ENCODE measurements at regions not wholly inside any gene's neighbourhood (a gene's known extent, or its start where the extent isn't known, plus 50 kb on each side); places are given as distances from the start of the nearest gene placed in this dataset.

DNA sequence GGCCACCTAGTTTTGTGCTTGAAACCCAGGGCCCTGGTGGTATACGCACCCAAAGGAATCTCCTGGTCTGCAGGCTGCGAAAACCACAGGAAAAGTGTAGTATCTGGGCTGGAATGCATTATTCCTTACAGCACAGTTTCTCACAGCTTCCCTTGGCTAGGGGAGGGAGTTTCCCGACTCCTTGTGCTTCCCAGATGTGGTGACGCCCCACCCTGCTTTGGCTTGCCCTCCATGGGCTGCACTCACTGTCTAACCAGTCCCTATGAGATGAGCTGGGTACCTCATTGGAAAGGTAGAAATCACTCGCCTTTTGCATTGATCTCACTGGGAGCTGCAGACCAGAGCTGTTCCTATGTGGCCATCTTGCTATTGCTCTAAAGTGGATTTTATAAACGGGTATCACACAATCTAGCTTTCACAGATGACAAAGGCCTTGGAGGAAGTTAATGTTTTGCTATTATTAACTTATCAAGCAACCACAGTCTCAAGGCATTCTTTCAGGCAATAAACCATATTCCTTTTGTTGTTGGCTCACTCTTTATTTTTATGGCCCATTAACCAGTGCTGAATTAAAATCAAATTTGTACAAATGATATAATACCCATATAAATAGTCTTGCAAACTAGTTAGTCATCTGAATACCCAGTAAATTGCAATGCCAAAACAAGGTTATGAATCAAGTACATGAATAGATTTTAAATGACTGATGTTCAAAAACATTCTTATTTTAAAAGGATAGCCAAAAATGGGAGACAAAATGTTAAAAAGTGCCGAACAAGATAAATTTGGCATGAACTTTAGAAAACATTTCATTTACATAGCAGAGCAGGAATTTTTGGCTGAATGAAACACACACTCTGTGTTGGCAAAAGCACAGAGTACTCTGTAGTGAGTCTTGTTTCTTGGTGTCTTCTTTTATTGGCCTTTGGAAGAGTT, 475.4 kb upstream of the ARGLU1 start:
- Mint-ChIP-seq H3K27ac (no peak overlapping the region), H3K36me3 (ENCODE audit: low read depth) (no peaks in the 10 kb centered on the region), H3K4me3 (no peak overlapping the region), H3K9me3 (peaks cover 4% of the 10 kb centered on the region), H3K27me3 (no peaks in the 10 kb centered on the region), H3K4me1 (ENCODE audit: low read depth) (no peaks in the 10 kb centered on the region)
- no peak for DNase-seq

- H3K27me3 Mint-ChIP-seq, result no peaks in the 10 kb centered on the region
- H3K9me3 Mint-ChIP-seq, result no peaks in the 10 kb centered on the region
- H3K4me1 Mint-ChIP-seq (ENCODE audit: low read depth), result no peaks in the 10 kb centered on the region
- H3K36me3 Mint-ChIP-seq (ENCODE audit: low read depth), result no peaks in the 10 kb centered on the region
- no peak overlapping the region for H3K4me3 Mint-ChIP-seq
- no peak for DNase-seq
- H3K27ac Mint-ChIP-seq, result no peak overlapping the region
These were observed 467.8 kb upstream of the ARGLU1 start for GRCh38 chr13:107035778-107036177.

GRCh38 chr13:107035186-107035585, 467.2 kb upstream of the ARGLU1 start:
- no peak for DNase-seq
- Mint-ChIP-seq H3K4me1 (ENCODE audit: low read depth) (no peaks in the 10 kb centered on the region), H3K9me3 (no peaks in the 10 kb centered on the region), H3K27me3 (no peaks in the 10 kb centered on the region), H3K36me3 (ENCODE audit: low read depth) (no peaks in the 10 kb centered on the region), H3K27ac (no peak overlapping the region), H3K4me3 (no peak overlapping the region)

DNA sequence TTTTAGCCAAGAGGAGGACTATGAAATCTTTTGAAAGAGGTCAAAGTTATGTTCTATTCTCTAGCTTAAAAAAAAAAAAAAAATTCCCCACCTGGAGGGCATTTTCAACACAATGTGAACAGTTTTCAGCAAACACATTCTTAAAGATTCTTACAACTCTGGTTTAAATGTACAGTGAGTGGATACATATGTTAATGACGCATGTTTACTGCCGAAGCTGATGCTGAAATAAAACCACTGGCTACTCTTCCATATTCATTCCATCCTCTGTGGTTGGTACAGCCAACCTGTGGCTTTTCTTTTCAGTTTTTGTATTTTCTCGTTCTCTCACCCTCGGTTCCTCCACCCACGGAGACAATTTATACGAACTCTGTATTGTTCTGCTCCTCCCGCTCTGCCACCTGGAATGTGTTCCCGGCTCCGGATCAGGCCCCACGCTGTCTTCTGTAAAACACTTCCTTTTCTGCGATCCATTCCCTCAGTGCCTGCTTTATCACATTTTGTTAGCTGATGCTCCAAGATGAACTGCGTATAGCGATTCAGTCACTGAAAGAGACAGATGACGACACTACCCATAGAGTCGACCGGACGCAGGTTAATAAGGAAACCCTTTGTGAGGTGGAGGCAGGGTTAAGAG, 466.4 kb upstream of the ARGLU1 start:
- no peaks in the 10 kb centered on the region for H3K4me1 Mint-ChIP-seq (ENCODE audit: low read depth)
- no peak for DNase-seq
- H3K36me3 Mint-ChIP-seq (ENCODE audit: low read depth), result no peaks in the 10 kb centered on the region
- H3K27me3 Mint-ChIP-seq, result no peaks in the 10 kb centered on the region
- H3K27ac Mint-ChIP-seq, result no peak overlapping the region
- H3K9me3 Mint-ChIP-seq, result no peaks in the 10 kb centered on the region
- no peak overlapping the region for H3K4me3 Mint-ChIP-seq

- no peak for DNase-seq
- Mint-ChIP-seq H3K27ac (no peak overlapping the region), H3K36me3 (ENCODE audit: low read depth) (no peaks in the 10 kb centered on the region), H3K27me3 (no peaks in the 10 kb centered on the region), H3K9me3 (no peaks in the 10 kb centered on the region), H3K4me3 (no peak overlapping the region), H3K4me1 (ENCODE audit: low read depth) (no peaks in the 10 kb centered on the region)
These were observed 463.8 kb upstream of the ARGLU1 start for GRCh38 chr13:107031716-107032115.

DNA sequence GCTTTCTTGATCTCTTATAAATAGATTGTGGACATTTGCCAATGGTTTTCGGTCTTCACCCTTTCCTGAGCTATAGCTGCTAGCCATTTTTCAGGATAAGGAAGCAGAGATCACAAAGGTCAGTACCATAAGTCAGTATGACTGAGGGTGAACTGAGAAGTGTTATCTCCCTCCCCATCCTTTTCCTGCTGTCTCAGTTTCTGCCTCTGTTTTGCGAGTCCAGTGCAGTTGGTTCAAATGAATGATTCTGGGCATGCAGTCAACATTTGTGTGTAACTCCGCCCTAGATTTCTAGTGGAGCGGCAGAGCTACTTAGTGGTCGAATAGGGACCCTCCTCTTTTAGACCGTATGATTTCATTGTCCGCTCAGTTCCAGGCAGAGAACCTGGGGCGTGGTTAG, 460.8 kb upstream of the ARGLU1 start:
- H3K27me3 Mint-ChIP-seq, result no peaks in the 10 kb centered on the region
- H3K27ac Mint-ChIP-seq, result no peak overlapping the region
- DNase-seq, result no peak
- H3K4me1 Mint-ChIP-seq (ENCODE audit: low read depth), result no peaks in the 10 kb centered on the region
- no peaks in the 10 kb centered on the region for H3K9me3 Mint-ChIP-seq
- H3K4me3 Mint-ChIP-seq, result no peak overlapping the region
- no peaks in the 10 kb centered on the region for H3K36me3 Mint-ChIP-seq (ENCODE audit: low read depth)

GRCh38 chr13:107025991-107026390, 458.1 kb upstream of the ARGLU1 start:
- Mint-ChIP-seq H3K9me3 (no peaks in the 10 kb centered on the region), H3K4me1 (ENCODE audit: low read depth) (no peaks in the 10 kb centered on the region), H3K27ac (no peak overlapping the region), H3K27me3 (no peaks in the 10 kb centered on the region), H3K36me3 (ENCODE audit: low read depth) (no peaks in the 10 kb centered on the region), H3K4me3 (no peak overlapping the region)
- DNase-seq, result no peak

- Mint-ChIP-seq H3K4me3 (no peak overlapping the region), H3K27ac (no peak overlapping the region), H3K27me3 (no peaks in the 10 kb centered on the region), H3K9me3 (no peaks in the 10 kb centered on the region), H3K36me3 (ENCODE audit: low read depth) (no peaks in the 10 kb centered on the region), H3K4me1 (ENCODE audit: low read depth) (no peaks in the 10 kb centered on the region)
- DNase-seq, result no peak
These were observed 455.4 kb upstream of the ARGLU1 start for GRCh38 chr13:107023335-107023734.

- no peaks in the 10 kb centered on the region for H3K9me3 Mint-ChIP-seq
- no peaks in the 10 kb centered on the region for H3K4me1 Mint-ChIP-seq (ENCODE audit: low read depth)
- no peak overlapping the region for H3K27ac Mint-ChIP-seq
- no peaks in the 10 kb centered on the region for H3K27me3 Mint-ChIP-seq
- no peaks in the 10 kb centered on the region for H3K36me3 Mint-ChIP-seq (ENCODE audit: low read depth)
- H3K4me3 Mint-ChIP-seq, result no peak overlapping the region
- DNase-seq, result no peak
These were observed 452.5 kb upstream of the ARGLU1 start for GRCh38 chr13:107020393-107020792.

GRCh38 chr13:107018285-107018684, 450.3 kb upstream of the ARGLU1 start:
- Mint-ChIP-seq H3K27me3 (no peaks in the 10 kb centered on the region), H3K4me3 (no peak overlapping the region), H3K4me1 (ENCODE audit: low read depth) (no peaks in the 10 kb centered on the region), H3K27ac (no peak overlapping the region), H3K36me3 (ENCODE audit: low read depth) (no peaks in the 10 kb centered on the region), H3K9me3 (no peaks in the 10 kb centered on the region)
- no peak for DNase-seq

DNA sequence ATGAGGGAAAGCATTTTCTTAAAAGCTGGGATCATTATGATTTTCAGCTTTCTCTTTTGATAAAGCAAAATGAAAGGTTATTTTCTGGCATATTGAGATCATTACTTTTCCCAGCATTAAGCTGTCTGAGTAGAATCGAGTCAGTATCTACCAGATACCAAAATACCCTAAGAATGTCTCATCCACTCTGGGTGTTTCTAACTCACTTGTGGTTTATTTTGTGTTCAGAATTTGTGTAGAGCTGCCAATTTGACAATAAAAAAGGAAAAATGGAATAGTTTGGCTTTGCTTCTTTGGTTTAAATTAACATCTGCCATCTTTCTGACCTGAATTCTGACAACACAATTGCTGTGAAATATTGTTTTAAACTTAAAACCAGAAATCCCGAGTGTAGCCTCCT, 438.7 kb upstream of the ARGLU1 start:
- no peaks in the 10 kb centered on the region for H3K4me1 Mint-ChIP-seq (ENCODE audit: low read depth)
- H3K27me3 Mint-ChIP-seq, result no peaks in the 10 kb centered on the region
- no peak overlapping the region for H3K27ac Mint-ChIP-seq
- no peak for DNase-seq
- H3K9me3 Mint-ChIP-seq, result no peaks in the 10 kb centered on the region
- no peak overlapping the region for H3K4me3 Mint-ChIP-seq
- no peaks in the 10 kb centered on the region for H3K36me3 Mint-ChIP-seq (ENCODE audit: low read depth)

DNA sequence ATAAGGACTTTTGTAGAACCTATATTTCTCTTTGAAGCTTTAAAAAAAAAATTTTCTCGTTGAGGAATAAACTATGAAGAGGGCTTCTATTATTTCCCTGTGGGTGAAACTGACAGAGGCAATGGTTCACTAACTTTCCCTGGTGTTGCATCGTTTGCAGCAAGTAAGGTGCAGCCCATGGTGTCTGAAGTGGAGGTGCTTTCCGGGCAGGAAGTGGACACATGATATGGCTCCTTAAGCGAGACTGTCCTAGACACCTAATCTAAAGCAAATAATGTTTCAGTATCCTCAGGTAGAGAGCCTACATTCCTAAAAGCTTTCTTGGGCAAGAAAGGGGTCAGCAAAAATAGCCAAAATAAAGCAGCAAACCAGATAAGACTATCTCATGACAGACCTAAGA, 437.6 kb upstream of the ARGLU1 start:
- DNase-seq, result no peak
- H3K4me1 Mint-ChIP-seq (ENCODE audit: low read depth), result no peaks in the 10 kb centered on the region
- no peaks in the 10 kb centered on the region for H3K27me3 Mint-ChIP-seq
- no peaks in the 10 kb centered on the region for H3K9me3 Mint-ChIP-seq
- no peaks in the 10 kb centered on the region for H3K36me3 Mint-ChIP-seq (ENCODE audit: low read depth)
- no peak overlapping the region for H3K27ac Mint-ChIP-seq
- H3K4me3 Mint-ChIP-seq, result no peak overlapping the region

DNA sequence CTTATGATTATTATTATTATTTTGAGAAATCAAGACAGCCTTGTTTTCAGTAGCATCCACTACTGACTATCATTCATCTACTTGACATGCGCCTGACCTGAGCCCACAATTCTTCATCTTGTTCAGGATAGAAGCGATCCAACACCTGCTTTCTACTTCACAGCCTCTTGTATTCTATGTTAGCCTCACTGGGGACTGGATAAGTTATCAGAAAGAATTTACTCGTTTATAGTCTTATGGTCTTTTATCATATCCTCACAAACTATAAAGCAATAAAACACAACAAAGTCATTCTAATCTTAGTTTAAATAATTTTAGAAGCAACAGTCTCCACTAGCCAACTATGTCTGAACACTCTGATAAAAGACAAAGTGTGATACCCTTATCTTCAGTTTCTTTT, 436.0 kb upstream of the ARGLU1 start:
- Mint-ChIP-seq H3K36me3 (ENCODE audit: low read depth) (no peaks in the 10 kb centered on the region), H3K9me3 (no peaks in the 10 kb centered on the region), H3K4me1 (ENCODE audit: low read depth) (no peaks in the 10 kb centered on the region), H3K4me3 (no peak overlapping the region), H3K27ac (no peak overlapping the region), H3K27me3 (no peaks in the 10 kb centered on the region)
- no peak for DNase-seq

GRCh38 chr13:106998664-106999063, 430.7 kb upstream of the ARGLU1 start:
- H3K36me3 Mint-ChIP-seq (ENCODE audit: low read depth), result no peaks in the 10 kb centered on the region
- no peaks in the 10 kb centered on the region for H3K4me1 Mint-ChIP-seq (ENCODE audit: low read depth)
- no peak overlapping the region for H3K4me3 Mint-ChIP-seq
- peaks cover 2% of the 10 kb centered on the region for H3K9me3 Mint-ChIP-seq
- no peaks in the 10 kb centered on the region for H3K27me3 Mint-ChIP-seq
- DNase-seq, result no peak
- H3K27ac Mint-ChIP-seq, result no peak overlapping the region

DNA sequence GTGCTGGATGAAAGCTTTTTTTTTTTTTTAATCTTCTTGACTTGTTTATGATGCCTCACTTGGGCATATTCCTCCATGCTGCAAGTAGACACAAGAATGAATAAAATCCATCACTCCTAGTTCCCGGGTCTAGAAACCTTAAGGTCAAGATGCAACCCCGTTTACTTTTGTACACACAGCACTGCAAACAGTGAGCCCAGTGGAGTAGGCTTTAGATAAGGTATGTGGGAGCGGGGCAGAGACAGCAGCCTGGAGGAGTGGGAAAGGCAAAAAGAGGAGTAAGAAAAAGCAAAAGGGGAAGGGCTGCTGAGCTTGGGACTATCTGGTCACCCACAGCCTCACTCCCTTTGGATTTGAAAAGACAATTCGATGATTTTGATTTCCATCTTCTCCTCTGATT, 429.8 kb upstream of the ARGLU1 start:
- H3K9me3 Mint-ChIP-seq, result peaks cover 2% of the 10 kb centered on the region
- DNase-seq, result no peak
- no peaks in the 10 kb centered on the region for H3K27me3 Mint-ChIP-seq
- no peaks in the 10 kb centered on the region for H3K36me3 Mint-ChIP-seq (ENCODE audit: low read depth)
- H3K4me1 Mint-ChIP-seq (ENCODE audit: low read depth), result no peaks in the 10 kb centered on the region
- H3K4me3 Mint-ChIP-seq, result no peak overlapping the region
- H3K27ac Mint-ChIP-seq, result no peak overlapping the region

Data from activated T-cell treated with anti-CD3 and anti-CD28 coated beads, Interleukin-2, amount 50 U/mL, for 24 hours (primary cell).